ENCODE measurements at regions not wholly inside any gene's neighbourhood (a gene's known extent, or its start where the extent isn't known, plus 50 kb on each side); places are given as distances from the start of the nearest gene placed in this dataset.

- TF ChIP-seq CTCF (optimal IDR thresholded peaks at IDR 0.05 in 1 of 3, IDR thresholded peaks at IDR 0.05 in 1 of 3, conservative IDR thresholded peaks at IDR 0.05 in 1 of 3; ENCODE audit: extremely low read depth in 1 of 3, insufficient read depth in 2 of 3, low read length in 3 of 3) (no peak), EZH2 (IDR thresholded peaks at IDR 0.05; ENCODE audit: low read length) (no peak)
- no peaks in the 10 kb centered on the region for H3K79me2 ChIP-seq (ENCODE audit: control insufficient read depth, insufficient read depth, low read length)
- H3K27ac ChIP-seq (ENCODE audit: control insufficient read depth, insufficient read depth, low read length) = no peak overlapping the region
- H3K4me1 ChIP-seq (ENCODE audit: control insufficient read depth, extremely low read depth, insufficient read depth, low read length) = no peaks in the 10 kb centered on the region
- no peaks in the 10 kb centered on the region for H3K36me3 ChIP-seq (ENCODE audit: control insufficient read depth in 2 of 2, extremely low read depth in 1 of 2, insufficient read depth in 2 of 2, low read length in 2 of 2)
- no peak overlapping the region for H2AFZ ChIP-seq (ENCODE audit: control insufficient read depth, low read length)
- no peaks in the 10 kb centered on the region for H3K9me3 ChIP-seq (ENCODE audit: control insufficient read depth, low read depth, low read length)
- dilution Hi-C loops (cut with MboI; ENCODE audit: extremely low pct_ligation_motif_present, low sequenced_read_pairs) = no loop called here
- no peak for FAIRE-seq
- H4K20me1 ChIP-seq (ENCODE audit: control insufficient read depth, extremely low read depth, insufficient read depth, low read length) = no peaks in the 10 kb centered on the region
- DNase-seq (ENCODE audit: low read depth, low spot score) = no peak
- no peak overlapping the region for H3K9ac ChIP-seq (ENCODE audit: control insufficient read depth, extremely low read depth, insufficient read depth, low read length)
- H3K4me2 ChIP-seq (ENCODE audit: control insufficient read depth, extremely low read depth, insufficient read depth, low read depth, low read length) = no peak overlapping the region
- peaks cover 23% of the 10 kb centered on the region for H3K27me3 ChIP-seq (ENCODE audit: control insufficient read depth, extremely low read depth, insufficient read depth, low read length)
- peaks cover 2% of the 10 kb centered on the region for H3K9me1 ChIP-seq (ENCODE audit: control insufficient read depth, extremely low read depth, insufficient read depth, low read length)
- no peak overlapping the region for H3K4me3 ChIP-seq (ENCODE audit: control insufficient read depth in 2 of 3, extremely low read depth in 1 of 3, insufficient read depth in 2 of 3, low read depth in 1 of 3, low read length in 3 of 3)
Observed at GRCh38 chr3:87796137-87796842, 262.5 kb downstream of the CGGBP1 start.

GRCh38 chr3:87795701-87796100 lies 263.1 kb downstream of the CGGBP1 start:
- no peak overlapping the region for H2AFZ ChIP-seq (ENCODE audit: control insufficient read depth, low read length)
- no peaks in the 10 kb centered on the region for H3K36me3 ChIP-seq (ENCODE audit: control insufficient read depth in 2 of 2, extremely low read depth in 1 of 2, insufficient read depth in 2 of 2, low read length in 2 of 2)
- H3K9me3 ChIP-seq (ENCODE audit: control insufficient read depth, low read depth, low read length) = no peaks in the 10 kb centered on the region
- no peaks in the 10 kb centered on the region for H3K79me2 ChIP-seq (ENCODE audit: control insufficient read depth, insufficient read depth, low read length)
- H3K4me3 ChIP-seq (ENCODE audit: control insufficient read depth in 2 of 3, extremely low read depth in 1 of 3, insufficient read depth in 2 of 3, low read depth in 1 of 3, low read length in 3 of 3) = no peak overlapping the region
- TF ChIP-seq CTCF (optimal IDR thresholded peaks at IDR 0.05 in 1 of 3, IDR thresholded peaks at IDR 0.05 in 1 of 3, conservative IDR thresholded peaks at IDR 0.05 in 1 of 3; ENCODE audit: extremely low read depth in 1 of 3, insufficient read depth in 2 of 3, low read length in 3 of 3) (no peak), EZH2 (IDR thresholded peaks at IDR 0.05; ENCODE audit: low read length) (no peak)
- dilution Hi-C loops (cut with MboI; ENCODE audit: extremely low pct_ligation_motif_present, low sequenced_read_pairs) = no loop called here
- H3K27me3 ChIP-seq (ENCODE audit: control insufficient read depth, extremely low read depth, insufficient read depth, low read length) = peaks cover 23% of the 10 kb centered on the region
- FAIRE-seq = no peak
- no peaks in the 10 kb centered on the region for H3K4me1 ChIP-seq (ENCODE audit: control insufficient read depth, extremely low read depth, insufficient read depth, low read length)
- no peak overlapping the region for H3K4me2 ChIP-seq (ENCODE audit: control insufficient read depth, extremely low read depth, insufficient read depth, low read depth, low read length)
- no peak overlapping the region for H3K27ac ChIP-seq (ENCODE audit: control insufficient read depth, insufficient read depth, low read length)
- no peaks in the 10 kb centered on the region for H4K20me1 ChIP-seq (ENCODE audit: control insufficient read depth, extremely low read depth, insufficient read depth, low read length)
- peaks cover 2% of the 10 kb centered on the region for H3K9me1 ChIP-seq (ENCODE audit: control insufficient read depth, extremely low read depth, insufficient read depth, low read length)
- DNase-seq (ENCODE audit: low read depth, low spot score) = no peak
- no peak overlapping the region for H3K9ac ChIP-seq (ENCODE audit: control insufficient read depth, extremely low read depth, insufficient read depth, low read length)

Data from keratinocyte (primary cell).